Hepatocyte (in vitro differentiated cells): ENCODE measurements at regions not wholly inside any gene's neighbourhood (a gene's known extent, or its start where the extent isn't known, plus 50 kb on each side); places are given as distances from the start of the nearest gene placed in this dataset.

Experiments used
- CTCF ChIP-seq: fragments of 200-600 bp; sonication (generic); IDR thresholded peaks from 2 replicates; pipeline ENCODE4 v1.5.1; 2016; ENCODE audit warnings: antibody characterized with exemption, mild to moderate bottlenecking; ENCODE audit not compliant: poor library complexity
- EZH2 ChIP-seq: fragments of 200-600 bp; sonication (generic); IDR thresholded peaks from 2 replicates; pipeline ENCODE4 v1.6.1; 2016; ENCODE audit warnings: antibody characterized with exemption, mild to moderate bottlenecking, borderline replicate concordance

- no peak for TF ChIP-seq CTCF
- no peak for TF ChIP-seq EZH2
These were observed 820.2 kb downstream of the KCNJ18 start for GRCh38 chr17:22512506-22512905.
